ENCODE measurements at regions not wholly inside any gene's neighbourhood (a gene's known extent, or its start where the extent isn't known, plus 50 kb on each side); places are given as distances from the start of the nearest gene placed in this dataset.

DNA sequence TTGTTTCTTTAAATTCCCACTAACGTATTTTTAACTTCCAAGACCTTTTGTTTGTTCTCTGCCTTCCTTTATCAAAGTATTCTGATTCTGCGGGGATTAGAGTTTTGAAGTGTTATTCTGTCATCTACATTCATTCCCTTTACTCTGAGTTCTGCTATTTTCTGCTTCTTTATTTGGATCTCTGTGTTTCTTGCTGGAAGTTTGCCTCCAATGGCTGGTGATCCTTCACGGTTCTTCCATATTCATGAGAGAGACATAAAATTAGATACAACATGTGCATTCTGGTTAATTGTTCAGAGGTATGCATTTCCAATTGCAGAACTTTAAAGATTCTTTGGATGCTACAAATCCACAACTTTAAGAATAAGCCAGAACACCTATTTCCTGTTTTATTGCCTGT lies 244.7 kb upstream of the ADARB2 start:
- no peak for DNase-seq

- DNase-seq = no peak
These were observed 243.1 kb upstream of the ADARB2 start for GRCh38 chr10:1980459-1980858.

- no peak for DNase-seq
These were observed 241.3 kb upstream of the ADARB2 start for GRCh38 chr10:1978584-1978983.

DNA sequence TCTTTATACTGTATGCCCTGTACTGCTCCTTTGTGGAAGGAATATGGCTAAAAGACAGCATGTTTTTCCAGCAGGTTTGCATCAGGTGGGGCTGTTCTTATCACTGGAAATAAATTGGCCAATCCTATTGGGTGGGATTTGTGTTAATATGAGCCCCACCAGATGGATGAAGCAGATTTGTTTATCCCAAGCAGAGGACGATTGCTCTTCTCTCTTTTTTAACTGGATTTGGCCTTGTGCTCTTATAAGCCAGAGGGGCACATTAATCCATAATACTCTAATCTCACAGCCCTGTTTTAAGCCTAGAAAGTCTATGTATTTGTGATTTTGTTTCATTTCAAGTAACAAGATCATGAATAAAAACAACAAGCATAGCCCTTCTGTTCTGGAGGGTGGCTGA lies 240.1 kb upstream of the ADARB2 start:
- DNase-seq = no peak

DNA sequence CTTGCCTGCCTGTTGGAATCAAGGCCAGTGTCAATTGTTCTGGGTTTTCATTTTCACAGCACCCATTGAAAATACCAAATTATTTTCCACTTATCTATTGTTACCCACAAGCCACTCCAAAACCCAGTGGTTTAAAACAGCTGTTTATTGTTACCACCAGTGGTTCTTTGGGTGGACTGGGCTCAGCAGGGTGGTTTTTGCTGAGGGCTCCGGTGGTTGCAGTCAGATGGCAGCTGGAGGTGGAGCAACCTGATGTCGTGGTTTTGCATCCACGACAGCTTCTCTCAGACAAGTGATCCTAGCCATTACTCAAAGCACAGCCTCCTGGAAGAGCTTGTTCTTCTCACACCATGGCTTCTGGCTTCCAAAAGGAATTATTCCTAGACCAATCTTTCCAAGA lies 235.1 kb upstream of the ADARB2 start:
- no peak for DNase-seq

GRCh38 chr10:1968257-1969033 lies 231.1 kb upstream of the ADARB2 start:
- no peak for DNase-seq

- no peak for DNase-seq
These were observed 229.5 kb upstream of the ADARB2 start for GRCh38 chr10:1966712-1967376.

- no peak for DNase-seq
These were observed 227.2 kb upstream of the ADARB2 start for GRCh38 chr10:1964476-1964875.

DNA sequence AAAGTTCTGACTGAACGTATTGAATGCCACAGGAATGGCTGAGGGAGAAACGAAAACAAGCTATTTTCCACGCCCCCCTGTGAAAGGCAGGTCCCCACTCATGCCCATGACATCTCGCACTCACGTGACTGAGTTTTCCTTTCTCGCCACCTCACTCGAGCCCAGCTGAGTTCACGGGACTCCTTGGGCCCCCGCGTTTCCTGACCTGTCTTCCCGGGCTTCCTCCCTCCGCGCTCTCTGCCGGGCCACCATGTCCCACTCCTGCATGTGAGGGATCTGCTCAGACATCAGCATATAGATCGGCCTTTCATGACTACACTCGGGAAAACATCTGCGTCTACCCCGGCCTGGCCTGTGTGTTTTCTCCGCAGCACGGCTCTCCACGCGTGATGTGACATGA lies 226.0 kb upstream of the ADARB2 start:
- no peak for DNase-seq

- DNase-seq = no peak
These were observed 224.7 kb upstream of the ADARB2 start for GRCh38 chr10:1961989-1962388.

DNA sequence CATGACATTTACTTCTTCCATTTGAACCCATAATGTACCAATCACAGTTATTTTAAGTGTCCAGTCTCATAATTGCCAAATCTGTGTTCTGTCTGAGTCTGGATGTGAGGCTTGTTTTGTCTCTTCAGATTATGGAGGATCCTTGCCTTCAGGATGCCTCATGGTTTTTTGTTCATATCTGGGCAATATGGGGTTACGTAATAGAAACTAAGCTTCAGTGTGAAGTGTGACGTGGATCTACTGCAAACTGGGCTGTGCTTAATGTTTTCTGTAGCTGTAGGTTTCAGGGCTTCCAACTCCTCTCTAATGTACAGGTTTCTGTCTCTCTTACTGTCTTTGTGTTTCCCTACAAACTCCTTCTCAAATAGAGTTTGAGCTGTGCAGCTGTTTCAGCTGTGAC lies 223.7 kb upstream of the ADARB2 start:
- no peak for DNase-seq

GRCh38 chr10:1957057-1957456 lies 219.7 kb upstream of the ADARB2 start:
- DNase-seq = peak in 1 of 5 experiments; percentile 21

- no peak for DNase-seq
These were observed 217.0 kb upstream of the ADARB2 start for GRCh38 chr10:1954300-1954699.

GRCh38 chr10:1952126-1953095 lies 215.1 kb upstream of the ADARB2 start:
- no peak for DNase-seq

- DNase-seq = no peak
These were observed 213.6 kb upstream of the ADARB2 start for GRCh38 chr10:1950803-1951495.

- no peak for DNase-seq
These were observed 210.2 kb upstream of the ADARB2 start for GRCh38 chr10:1947464-1948003.

- DNase-seq = no peak
These were observed 207.2 kb upstream of the ADARB2 start for GRCh38 chr10:1944487-1944886.

DNA sequence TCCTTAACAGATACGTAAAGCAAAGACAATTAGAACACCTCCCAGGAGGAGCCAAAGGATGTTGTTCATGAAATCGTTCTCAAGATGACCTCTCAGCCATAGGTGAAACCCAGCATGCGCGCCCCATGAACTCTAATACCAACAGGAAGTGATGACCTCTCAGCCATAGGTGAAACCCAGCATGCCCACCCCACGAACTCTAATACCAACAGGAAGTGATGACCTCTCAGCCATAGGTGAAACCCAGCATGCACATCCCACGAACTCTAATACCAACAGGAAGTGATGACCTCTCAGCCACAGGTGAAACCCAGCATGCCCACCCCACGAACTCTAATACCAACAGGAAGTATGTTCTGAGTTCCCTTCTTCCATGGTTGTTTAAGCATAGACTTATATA lies 205.2 kb upstream of the ADARB2 start:
- no peak for DNase-seq

DNA sequence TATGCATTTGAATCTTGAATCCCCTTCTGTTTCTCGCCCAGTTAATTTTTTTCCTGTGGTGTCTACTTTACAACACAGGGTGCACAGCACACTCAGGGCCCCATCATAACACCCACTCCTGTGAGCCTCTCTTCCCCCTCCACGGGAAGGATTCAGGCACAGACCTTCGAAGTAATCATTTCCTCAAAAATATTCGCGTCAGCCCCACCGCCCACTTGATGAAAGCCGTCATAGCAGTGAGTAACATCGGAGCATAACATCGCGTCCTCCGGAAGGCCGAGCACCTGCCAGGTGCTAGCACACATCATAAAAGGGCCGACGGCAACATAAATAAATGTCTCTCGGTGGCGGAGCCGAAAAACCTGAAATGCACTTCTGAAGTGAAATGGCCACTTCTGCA lies 201.7 kb upstream of the ADARB2 start:
- DNase-seq = peak in 3 of 5 experiments; percentile 26 to 67 (median 63)

DNA sequence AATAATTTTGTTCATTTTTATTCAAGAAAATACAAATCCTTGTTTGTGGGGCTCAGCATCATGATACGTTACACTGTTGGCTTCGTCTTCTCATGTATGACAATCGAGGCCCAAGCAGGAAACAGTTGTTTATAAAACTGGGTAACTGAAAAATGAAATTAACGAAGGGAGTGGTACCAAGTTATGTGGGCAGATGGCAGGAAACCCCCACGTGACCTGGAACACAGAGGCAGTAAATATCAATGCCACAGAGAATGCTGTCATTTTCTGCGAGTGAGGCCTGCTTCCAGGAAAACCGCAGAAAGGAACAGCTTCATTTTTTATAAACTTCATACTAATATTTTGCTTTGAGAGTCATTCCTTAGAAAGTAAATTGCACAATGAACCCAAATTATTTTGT lies 201.0 kb upstream of the ADARB2 start:
- DNase-seq = peak in 3 of 5 experiments; percentile 30 to 91 (median 60)

DNA sequence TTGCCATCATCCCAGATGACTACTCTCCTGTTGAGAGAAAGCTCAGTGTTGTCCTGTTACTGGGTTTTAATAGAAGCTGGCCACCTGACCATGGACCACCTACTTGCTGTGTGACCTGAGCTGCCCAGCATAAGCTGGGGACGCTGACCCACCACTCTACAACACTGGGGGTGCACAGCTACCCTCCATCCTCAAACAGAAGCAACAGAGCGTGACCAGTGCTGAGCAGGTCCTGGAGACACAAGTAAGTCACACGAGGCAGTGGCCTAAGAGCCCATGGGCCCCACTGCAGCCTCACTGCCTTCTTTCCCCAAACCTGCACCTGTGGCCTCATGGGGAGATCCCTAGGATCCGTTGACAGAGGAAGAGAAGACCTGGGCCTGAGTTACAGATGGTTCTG lies 198.6 kb upstream of the ADARB2 start:
- no peak for DNase-seq

DNA sequence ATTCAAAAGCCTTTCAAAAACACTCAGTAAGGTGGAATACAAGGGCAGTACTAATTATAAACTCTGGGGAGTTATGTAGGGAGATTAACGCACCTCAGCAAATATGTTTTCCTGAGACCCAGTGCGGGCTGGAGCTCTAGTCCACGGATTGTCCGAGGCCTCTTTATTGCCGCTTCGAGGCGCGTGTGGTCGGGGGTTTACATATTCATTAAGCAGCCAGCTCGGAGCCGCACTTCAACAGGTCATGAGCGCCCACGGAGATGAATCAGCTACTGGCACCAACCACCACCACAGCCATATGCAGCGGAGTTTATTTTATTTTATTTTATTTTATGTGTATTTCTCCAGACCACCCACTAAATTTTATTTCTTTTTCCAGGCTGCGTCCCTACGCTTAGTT lies 195.9 kb upstream of the ADARB2 start:
- DNase-seq = no peak
